Body of pancreas (tissue), 4 donors: ENCODE measurements at regions not wholly inside any gene's neighbourhood (a gene's known extent, or its start where the extent isn't known, plus 50 kb on each side); places are given as distances from the start of the nearest gene placed in this dataset.
"Not testable (repeated sequence)": the region's sequence is repeated elsewhere in the genome, so short reads cannot be mapped to it uniquely, and the experiment has no call there.

ENCODE experiments used
- ATAC-seq: fragments of 150-250 bp; one replicate; pipeline ENCODE4 v1.9.1; 2016
- DNase-seq, 4 donors: peaks; one replicate each; pipeline ENCODE4 v3.0.0-alpha.2; 2019
- H3K27ac ChIP-seq, 4 donors: fragments of 200-600 bp; sonication (generic); 1 replicate in 3 of 4; 2 replicates in 1 of 4; pipeline versions ENCODE4 v1.5.1 to v1.6.1; 2016 to 2019; ENCODE audit warnings: mild to moderate bottlenecking in 1 of 4, mixed read lengths in 1 of 4, moderate library complexity in 1 of 4
- H3K27me3 ChIP-seq, 2 donors: fragments of 200-600 bp; sonication (generic); one replicate each; pipeline ENCODE4 v1.6.0; 2016; ENCODE audit warnings: mild to moderate bottlenecking in 1 of 2
- H3K36me3 ChIP-seq, 2 donors: fragments of 200-600 bp; sonication (generic); replicated peaks in 1 of 2; 2 replicates each; pipeline ENCODE4 v1.5.1; 2016; ENCODE audit warnings: low read depth in 2 of 2; ENCODE audit not compliant: insufficient read depth in 1 of 2
- H3K4me1 ChIP-seq: fragments of 200-600 bp; sonication (generic); one replicate; pipeline ENCODE4 v1.6.0; 2016
- H3K4me3 ChIP-seq, 2 donors: fragments of 200-600 bp; sonication (generic); 1 replicate in 1 of 2; 2 replicates in 1 of 2; pipeline ENCODE4 v1.5.1; 2016 to 2019
- H3K9me3 ChIP-seq, 3 donors: fragments of 200-600 bp; sonication (generic); 1 replicate in 2 of 3; 2 replicates in 1 of 3; pipeline ENCODE4 v1.5.1; 2016
- POLR2A ChIP-seq, 3 donors: fragments of 450-650 bp; IDR thresholded peaks; one replicate each; pipeline ENCODE4 v1.6.1; 2016; ENCODE audit warnings: antibody characterized with exemption in 3 of 3, mild to moderate bottlenecking in 2 of 3
- WGBS, 2 donors: methylation state at CpG; one replicate each; pipeline ENCODE4 v1.1.5; 2017; 5-methylcytosine and 5-hydroxymethylcytosine counted together
- intact Hi-C: fragments of 100-400 bp; cut with DNase I; formaldehyde crosslinking; loops from one replicate; pipeline ENCODE4 v1.15.1; 2023
- TF ChIP-seq, protein P1 (sequence below), 7 experiments: fragments of 450-650 bp in 4 of 7; fragments of 200-600 bp in 3 of 7; sonication (generic) in 3 of 7; IDR thresholded peaks; one replicate each; pipeline ENCODE4 v1.5.1; 2016 to 2019; ENCODE audit warnings: antibody characterized with exemption in 7 of 7

DNA sequence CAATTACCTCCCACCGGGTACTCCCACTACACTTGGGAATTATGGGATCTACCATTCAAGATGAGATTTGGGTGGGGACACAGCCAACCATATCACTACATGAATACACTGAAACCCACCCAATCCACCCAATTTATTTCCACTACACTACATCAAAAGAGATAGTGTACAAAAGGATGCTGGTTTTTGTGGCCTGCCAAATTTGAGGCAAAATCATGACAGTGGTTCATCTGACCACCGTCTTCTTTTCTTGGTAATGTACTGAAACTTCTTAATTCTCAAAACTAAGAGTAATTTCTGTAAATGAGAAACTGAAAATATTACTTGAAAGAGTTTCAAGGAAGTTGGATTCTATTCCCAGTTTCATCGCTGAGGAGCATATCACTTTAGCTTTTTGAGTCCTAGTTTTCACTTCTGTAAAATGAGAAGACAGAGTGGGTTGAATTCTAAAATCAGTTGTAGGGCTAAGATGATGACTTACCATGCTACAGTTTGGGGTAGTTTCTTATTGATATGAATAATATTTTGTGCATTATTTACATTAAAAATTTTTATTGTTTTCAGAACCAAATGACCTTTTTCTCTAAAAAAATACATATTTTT, 360.4 kb upstream of the CNTN6 start:
- Histone ChIP-seq H3K27ac (no peak overlapping the region), H3K36me3 (no peaks in the 10 kb centered on the region), H3K4me1 (no peaks in the 10 kb centered on the region), H3K4me3 (no peak overlapping the region), H3K9me3 (no peaks in the 10 kb centered on the region), H3K27me3 (no peaks in the 10 kb centered on the region)
- ATAC-seq, result no peak
- TF ChIP-seq, protein P1, sequence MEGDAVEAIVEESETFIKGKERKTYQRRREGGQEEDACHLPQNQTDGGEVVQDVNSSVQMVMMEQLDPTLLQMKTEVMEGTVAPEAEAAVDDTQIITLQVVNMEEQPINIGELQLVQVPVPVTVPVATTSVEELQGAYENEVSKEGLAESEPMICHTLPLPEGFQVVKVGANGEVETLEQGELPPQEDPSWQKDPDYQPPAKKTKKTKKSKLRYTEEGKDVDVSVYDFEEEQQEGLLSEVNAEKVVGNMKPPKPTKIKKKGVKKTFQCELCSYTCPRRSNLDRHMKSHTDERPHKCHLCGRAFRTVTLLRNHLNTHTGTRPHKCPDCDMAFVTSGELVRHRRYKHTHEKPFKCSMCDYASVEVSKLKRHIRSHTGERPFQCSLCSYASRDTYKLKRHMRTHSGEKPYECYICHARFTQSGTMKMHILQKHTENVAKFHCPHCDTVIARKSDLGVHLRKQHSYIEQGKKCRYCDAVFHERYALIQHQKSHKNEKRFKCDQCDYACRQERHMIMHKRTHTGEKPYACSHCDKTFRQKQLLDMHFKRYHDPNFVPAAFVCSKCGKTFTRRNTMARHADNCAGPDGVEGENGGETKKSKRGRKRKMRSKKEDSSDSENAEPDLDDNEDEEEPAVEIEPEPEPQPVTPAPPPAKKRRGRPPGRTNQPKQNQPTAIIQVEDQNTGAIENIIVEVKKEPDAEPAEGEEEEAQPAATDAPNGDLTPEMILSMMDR (IDR thresholded peaks at IDR 0.05), result no peak
- TF ChIP-seq POLR2A (IDR thresholded peaks at IDR 0.05), result no peak
- DNase-seq, result no peak
- intact Hi-C loops, result no loop called here
- WGBS, 2 donors, result 64 to 83% methylated on average over 3 of the region's 3 CpGs

DNA sequence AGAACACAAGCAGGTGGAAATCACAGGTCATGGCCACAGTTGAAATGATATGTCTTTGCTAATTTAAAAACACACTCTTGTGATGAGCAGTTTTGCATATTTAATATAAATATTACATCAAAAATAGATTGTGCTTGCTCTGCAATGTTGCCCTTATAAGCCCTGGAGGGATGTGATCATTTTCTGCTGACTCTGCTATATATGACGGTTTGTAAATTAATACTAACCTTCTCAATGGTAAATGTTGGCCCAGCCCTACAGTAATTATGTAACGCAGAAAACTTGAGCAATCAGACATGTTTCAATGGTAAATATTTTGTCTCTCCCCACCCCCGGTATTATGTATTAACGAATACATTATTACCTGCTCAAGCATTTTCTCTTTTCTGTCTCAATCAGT, 359.5 kb upstream of the CNTN6 start:
- Histone ChIP-seq H3K9me3 (no peaks in the 10 kb centered on the region), H3K27me3 (no peaks in the 10 kb centered on the region), H3K4me3 (no peak overlapping the region), H3K36me3 (no peaks in the 10 kb centered on the region), H3K4me1 (no peaks in the 10 kb centered on the region), H3K27ac (no peak overlapping the region)
- DNase-seq, result no peak
- 55 to 72% methylated on average over 4 of the region's 4 CpGs for WGBS, 2 donors
- intact Hi-C loops, result no loop called here
- ATAC-seq, result no peak
- no peak for TF ChIP-seq POLR2A (IDR thresholded peaks at IDR 0.05)
- TF ChIP-seq, protein P1 (IDR thresholded peaks at IDR 0.05), result no peak

DNA sequence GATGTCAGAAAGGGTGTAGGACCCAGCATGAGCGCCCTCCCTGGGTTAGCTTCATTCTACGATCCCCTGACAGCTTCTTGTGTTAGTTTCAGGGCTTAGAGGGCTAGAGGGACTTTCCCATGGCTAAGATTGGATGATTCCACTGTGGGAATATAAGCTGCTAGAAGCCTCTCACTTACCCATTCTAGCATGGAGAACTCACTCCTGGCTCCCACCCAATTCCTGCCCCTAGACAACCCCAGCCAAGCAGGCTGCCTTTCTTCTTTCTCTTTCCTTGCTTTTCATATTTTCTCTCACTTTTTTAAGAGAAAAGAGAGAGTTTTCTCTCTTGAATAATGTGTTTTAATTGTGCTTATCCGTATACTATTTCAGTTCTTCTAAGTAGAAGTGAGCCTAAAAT, 335.1 kb upstream of the CNTN6 start:
- H3K27ac ChIP-seq, result no peak overlapping the region
- no peak for DNase-seq
- 60 to 73% methylated on average over 3 of the region's 3 CpGs for WGBS, 2 donors

DNA sequence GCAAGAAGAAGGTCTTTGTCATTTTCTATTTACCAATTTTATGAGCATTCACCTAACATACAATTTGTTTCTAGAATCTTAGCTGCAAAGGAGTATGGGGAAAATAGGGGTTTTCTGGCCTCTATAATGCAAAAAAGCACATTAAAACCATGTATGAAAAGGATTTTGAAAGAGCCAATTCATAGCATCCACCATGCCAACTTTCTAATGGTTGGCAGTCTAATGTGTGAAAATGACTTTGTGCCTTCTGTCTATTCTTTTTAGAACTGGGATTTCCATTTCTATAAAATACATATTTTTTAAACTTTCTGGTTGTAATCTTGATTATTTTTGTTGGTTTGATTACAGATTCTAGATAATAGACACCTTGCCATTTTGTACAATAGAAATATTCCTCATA, 333.7 kb upstream of the CNTN6 start:
- H3K4me3 ChIP-seq, result no peak overlapping the region
- no peak for DNase-seq
- no peaks in the 10 kb centered on the region for H3K27me3 ChIP-seq
- H3K4me1 ChIP-seq, result no peaks in the 10 kb centered on the region
- H3K9me3 ChIP-seq, result no peaks in the 10 kb centered on the region
- TF ChIP-seq POLR2A (IDR thresholded peaks at IDR 0.05), result no peak
- TF ChIP-seq, protein P1 (IDR thresholded peaks at IDR 0.05), result no peak
- H3K36me3 ChIP-seq, result no peaks in the 10 kb centered on the region
- intact Hi-C loops, result no loop called here
- no peak overlapping the region for H3K27ac ChIP-seq
- ATAC-seq, result no peak

More for the DNA sequence above, 335.1 kb upstream of the CNTN6 start:
- no peak for ATAC-seq
- Histone ChIP-seq H3K4me1 (no peaks in the 10 kb centered on the region), H3K27me3 (no peaks in the 10 kb centered on the region), H3K36me3 (no peaks in the 10 kb centered on the region), H3K4me3 (no peak overlapping the region), H3K9me3 (no peaks in the 10 kb centered on the region)
- intact Hi-C loops, result no loop called here
- TF ChIP-seq, protein P1 (IDR thresholded peaks at IDR 0.05), result no peak
- no peak for TF ChIP-seq POLR2A (IDR thresholded peaks at IDR 0.05)

DNA sequence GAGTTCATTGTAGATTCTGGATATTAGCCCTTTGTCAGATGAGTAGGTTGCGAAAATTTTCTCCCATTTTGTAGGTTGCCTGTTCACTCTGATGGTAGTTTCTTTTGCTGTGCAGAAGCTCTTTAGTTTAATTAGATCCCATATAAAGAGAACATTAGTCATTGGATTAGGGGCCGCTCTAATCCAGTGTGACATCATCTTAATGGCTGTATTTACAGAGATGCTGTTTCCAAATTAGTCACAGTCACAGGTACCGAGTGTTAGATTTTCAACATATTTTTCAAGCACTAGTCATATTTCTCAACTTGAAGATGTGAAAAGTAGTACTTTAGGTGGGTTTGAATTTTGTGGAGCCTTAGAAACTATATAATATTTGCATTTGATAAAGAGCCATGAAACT, 319.4 kb upstream of the CNTN6 start:
- intact Hi-C loops, H3K9me3 ChIP-seq, H3K4me3 ChIP-seq, ATAC-seq, H3K4me1 ChIP-seq, H3K36me3 ChIP-seq, DNase-seq, H3K27ac ChIP-seq, H3K27me3 ChIP-seq: not testable (repeated sequence)
- 76 to 80% methylated on average over 3 of the region's 3 CpGs for WGBS, 2 donors
